Nephron (organoid): ENCODE measurements at regions not wholly inside any gene's neighbourhood (a gene's known extent, or its start where the extent isn't known, plus 50 kb on each side); places are given as distances from the start of the nearest gene placed in this dataset.

Source experiments
- H3K27ac Mint-ChIP-seq, 3 experiments: 2 replicates each; pipeline ENCODE4 v1.8.0; 2020; ENCODE audit warnings: mixed read lengths in 3 of 3, mild to moderate bottlenecking in 2 of 3, moderate library complexity in 1 of 3
- H3K27me3 Mint-ChIP-seq: 2 replicates; pipeline ENCODE4 v1.8.0; 2021; ENCODE audit warnings: low read depth, mild to moderate bottlenecking, moderate library complexity, mixed read lengths
- H3K36me3 Mint-ChIP-seq: 2 replicates; pipeline ENCODE4 v1.8.0; 2020; ENCODE audit warnings: low read depth, mixed read lengths
- H3K4me1 Mint-ChIP-seq: 2 replicates; pipeline ENCODE4 v1.8.0; 2020; ENCODE audit warnings: mixed read lengths
- H3K4me3 Mint-ChIP-seq, 3 experiments: 2 replicates each; pipeline ENCODE4 v1.8.0; 2020; ENCODE audit warnings: mild to moderate bottlenecking in 3 of 3, mixed read lengths in 3 of 3, moderate library complexity in 2 of 3
- H3K9me3 Mint-ChIP-seq: 2 replicates; pipeline ENCODE4 v1.8.0; 2020; ENCODE audit warnings: mixed read lengths
- TF ChIP-seq, protein P1 (sequence below), 3 experiments: fragments of 200-600 bp; sonication (generic); IDR thresholded peaks; one replicate each; pipeline ENCODE4 v1.5.0; 2021; ENCODE audit warnings: antibody characterized with exemption in 3 of 3; ENCODE audit not compliant: unreplicated experiment in 3 of 3

DNA sequence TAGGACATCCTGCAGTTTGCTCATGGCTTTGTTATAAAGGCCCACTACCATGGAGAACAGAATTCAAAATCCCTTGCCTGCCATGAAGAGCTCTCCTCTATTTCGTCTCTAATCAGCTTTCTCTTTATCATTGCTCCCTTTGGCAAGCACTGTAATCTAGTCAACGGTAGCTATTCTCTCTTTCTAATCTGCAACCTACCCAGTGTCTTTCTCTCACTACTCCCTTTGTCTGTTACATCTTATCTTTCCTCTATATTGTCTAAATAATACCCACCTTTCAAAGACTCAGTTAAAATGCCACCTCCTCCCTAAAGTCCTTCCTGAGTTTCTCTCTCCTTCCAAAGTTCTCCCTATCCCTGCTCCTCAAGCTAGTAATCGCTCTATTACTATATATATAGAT lies 108.1 kb downstream of the FZD1 start:
- TF ChIP-seq, protein P1, sequence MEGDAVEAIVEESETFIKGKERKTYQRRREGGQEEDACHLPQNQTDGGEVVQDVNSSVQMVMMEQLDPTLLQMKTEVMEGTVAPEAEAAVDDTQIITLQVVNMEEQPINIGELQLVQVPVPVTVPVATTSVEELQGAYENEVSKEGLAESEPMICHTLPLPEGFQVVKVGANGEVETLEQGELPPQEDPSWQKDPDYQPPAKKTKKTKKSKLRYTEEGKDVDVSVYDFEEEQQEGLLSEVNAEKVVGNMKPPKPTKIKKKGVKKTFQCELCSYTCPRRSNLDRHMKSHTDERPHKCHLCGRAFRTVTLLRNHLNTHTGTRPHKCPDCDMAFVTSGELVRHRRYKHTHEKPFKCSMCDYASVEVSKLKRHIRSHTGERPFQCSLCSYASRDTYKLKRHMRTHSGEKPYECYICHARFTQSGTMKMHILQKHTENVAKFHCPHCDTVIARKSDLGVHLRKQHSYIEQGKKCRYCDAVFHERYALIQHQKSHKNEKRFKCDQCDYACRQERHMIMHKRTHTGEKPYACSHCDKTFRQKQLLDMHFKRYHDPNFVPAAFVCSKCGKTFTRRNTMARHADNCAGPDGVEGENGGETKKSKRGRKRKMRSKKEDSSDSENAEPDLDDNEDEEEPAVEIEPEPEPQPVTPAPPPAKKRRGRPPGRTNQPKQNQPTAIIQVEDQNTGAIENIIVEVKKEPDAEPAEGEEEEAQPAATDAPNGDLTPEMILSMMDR (IDR thresholded peaks at IDR 0.05; ENCODE audit: unreplicated experiment in 3 of 3): no peak
- Mint-ChIP-seq H3K4me3 (no peak overlapping the region), H3K36me3 (no peaks in the 10 kb centered on the region), H3K4me1 (peaks cover under 1% of the 10 kb centered on the region), H3K27me3 (no peaks in the 10 kb centered on the region), H3K27ac (peak overlapping the region in 1 of 3 experiments; percentile 9), H3K9me3 (no peaks in the 10 kb centered on the region)

DNA sequence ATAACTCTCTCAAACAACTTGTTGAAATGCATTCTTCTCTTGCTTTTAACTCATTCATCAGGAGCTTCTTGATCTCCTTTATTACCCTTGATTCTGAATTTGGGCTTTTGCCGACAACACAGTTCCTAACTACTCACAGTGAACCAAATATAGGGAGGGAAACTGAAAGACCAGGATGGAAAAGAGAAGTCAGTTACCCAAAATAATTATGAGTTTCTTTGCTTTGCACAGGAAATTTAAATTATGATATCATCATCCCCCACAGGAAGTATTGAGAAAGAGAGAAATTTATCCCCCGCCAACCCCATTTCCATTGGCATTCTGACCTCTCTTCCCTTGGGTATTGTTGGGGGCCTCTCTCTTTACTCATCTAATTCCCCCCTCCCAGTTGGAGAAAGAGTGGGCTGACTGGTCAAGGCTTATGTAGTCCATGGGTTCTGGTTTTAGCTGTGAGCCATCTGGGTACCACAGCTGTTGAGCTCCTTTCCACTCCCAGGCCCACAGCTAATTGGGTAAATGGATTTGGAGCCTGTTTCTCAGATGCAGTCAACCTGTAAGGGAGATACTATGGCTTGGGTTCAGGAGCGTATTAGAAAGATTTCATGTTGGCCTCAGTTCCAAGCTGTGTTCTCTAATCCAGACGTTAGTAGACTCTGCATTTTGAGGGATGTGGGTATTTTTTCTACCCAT lies 109.0 kb downstream of the FZD1 start:
- Mint-ChIP-seq H3K9me3 (no peaks in the 10 kb centered on the region), H3K4me1 (peaks cover 5% of the 10 kb centered on the region), H3K4me3 (no peak overlapping the region), H3K27ac (peak overlapping the region in 1 of 3 experiments; percentile 47), H3K27me3 (no peaks in the 10 kb centered on the region), H3K36me3 (no peaks in the 10 kb centered on the region)
- TF ChIP-seq, protein P1 (IDR thresholded peaks at IDR 0.05; ENCODE audit: unreplicated experiment in 3 of 3): no peak

DNA sequence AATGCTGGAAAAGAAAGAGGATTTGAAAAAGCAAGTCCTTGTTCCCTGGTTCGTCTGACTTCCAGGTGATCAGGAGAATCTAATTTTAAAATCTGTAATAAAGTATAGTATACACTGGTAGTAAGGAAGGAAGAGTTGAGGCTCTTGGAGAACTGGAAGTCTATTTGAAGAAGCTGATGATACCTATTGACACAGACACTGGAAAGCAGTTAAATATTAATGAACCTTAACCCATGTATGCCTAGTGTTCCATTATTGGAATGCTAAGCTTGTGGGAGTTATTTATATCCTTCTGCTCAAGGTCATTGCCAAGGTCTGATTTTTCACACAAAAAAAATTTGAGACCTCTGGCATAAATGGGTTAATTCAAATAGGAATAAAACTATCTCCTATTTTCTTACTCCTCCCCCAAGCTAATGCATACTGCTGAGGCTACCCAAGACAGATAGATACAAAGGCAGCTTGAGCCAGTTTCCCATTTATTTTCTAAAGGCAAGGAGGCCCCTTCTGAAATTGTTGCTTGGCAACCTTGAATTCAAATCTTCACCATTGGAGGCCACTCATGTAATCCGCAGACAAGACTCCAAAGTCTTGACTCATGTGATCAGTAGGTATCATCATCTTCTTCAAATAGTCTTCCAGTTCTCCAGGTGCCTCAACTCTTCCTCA lies 110.2 kb downstream of the FZD1 start:
- Mint-ChIP-seq H3K4me1 (peaks cover 9% of the 10 kb centered on the region), H3K27ac (peak overlapping the region in 1 of 3 experiments; percentile 7), H3K4me3 (no peak overlapping the region), H3K9me3 (no peaks in the 10 kb centered on the region), H3K27me3 (no peaks in the 10 kb centered on the region), H3K36me3 (no peaks in the 10 kb centered on the region)
- TF ChIP-seq, protein P1 (IDR thresholded peaks at IDR 0.05; ENCODE audit: unreplicated experiment in 3 of 3): no peak

- Mint-ChIP-seq H3K4me3 (no peak overlapping the region), H3K9me3 (no peaks in the 10 kb centered on the region), H3K36me3 (no peaks in the 10 kb centered on the region), H3K27ac (no peak overlapping the region), H3K4me1 (peaks cover 19% of the 10 kb centered on the region), H3K27me3 (no peaks in the 10 kb centered on the region)
- TF ChIP-seq, protein P1 (IDR thresholded peaks at IDR 0.05; ENCODE audit: unreplicated experiment in 3 of 3): no peak
Measured at GRCh38 chr7:91375378-91375777, 111.1 kb downstream of the FZD1 start.

GRCh38 chr7:91378131-91378530 lies 113.9 kb downstream of the FZD1 start:
- TF ChIP-seq, protein P1 (IDR thresholded peaks at IDR 0.05; ENCODE audit: unreplicated experiment in 3 of 3): no peak
- H3K27me3 Mint-ChIP-seq: no peaks in the 10 kb centered on the region
- no peaks in the 10 kb centered on the region for H3K9me3 Mint-ChIP-seq
- H3K4me1 Mint-ChIP-seq: peaks cover 30% of the 10 kb centered on the region
- no peaks in the 10 kb centered on the region for H3K36me3 Mint-ChIP-seq
- H3K27ac Mint-ChIP-seq: no peak overlapping the region
- H3K4me3 Mint-ChIP-seq: no peak overlapping the region
